ENCODE measurements at regions not wholly inside any gene's neighbourhood (a gene's known extent, or its start where the extent isn't known, plus 50 kb on each side); places are given as distances from the start of the nearest gene placed in this dataset.
"Not testable (repeated sequence)": the region's sequence is repeated elsewhere in the genome, so short reads cannot be mapped to it uniquely, and the experiment has no call there.

GRCh38 chr4:72753414-72753813 is 184.4 kb upstream of the ADAMTS3 start:
- not testable (repeated sequence) for TF ChIP-seq CTCF (IDR thresholded peaks at IDR 0.05; ENCODE audit: insufficient read depth, low read length); REST (IDR thresholded peaks at IDR 0.05; ENCODE audit: insufficient replicate concordance, low read depth); POLR2AphosphoS5 (IDR thresholded peaks at IDR 0.05; ENCODE audit: low read depth)
